ENCODE measurements at regions not wholly inside any gene's neighbourhood (a gene's known extent, or its start where the extent isn't known, plus 50 kb on each side); places are given as distances from the start of the nearest gene placed in this dataset.

DNA sequence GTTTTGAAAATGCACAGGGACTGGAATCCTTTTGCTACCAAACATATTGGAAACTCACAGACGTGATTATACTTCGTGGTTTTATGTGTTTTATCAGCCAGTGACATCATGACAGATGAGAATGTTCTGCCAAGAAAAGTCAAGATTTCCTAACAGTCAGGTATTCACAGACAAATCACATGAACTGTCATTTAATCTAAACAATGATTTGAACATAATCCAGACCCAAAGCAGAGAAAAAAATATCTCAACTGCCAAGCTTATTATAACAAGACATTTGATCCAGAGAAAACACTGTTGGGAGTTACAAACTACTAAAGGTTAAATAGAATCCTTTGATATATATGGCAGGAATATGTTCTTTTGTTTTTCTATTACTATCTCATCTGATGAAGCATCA, 635.9 kb upstream of the FRG1 start:
- no peak for DNase-seq

DNA sequence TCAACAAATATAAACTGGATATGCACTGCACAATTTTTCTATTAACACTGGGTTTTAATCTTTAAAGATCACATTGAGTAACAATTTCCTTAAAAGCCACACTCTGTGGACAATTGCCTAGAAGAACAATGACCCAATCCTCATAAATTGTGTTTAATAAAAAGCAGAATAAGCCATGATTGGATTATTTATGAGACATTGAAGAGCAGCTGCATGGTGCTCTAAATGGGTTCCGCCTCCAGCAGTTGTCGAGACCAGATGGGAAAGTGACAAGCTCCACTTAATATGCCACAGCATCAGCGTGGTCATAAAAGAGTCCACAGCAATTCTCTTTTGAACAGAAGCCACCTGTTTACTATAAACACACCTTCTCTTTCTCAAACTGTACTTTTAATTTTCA, 635.2 kb upstream of the FRG1 start:
- DNase-seq, result no peak

DNA sequence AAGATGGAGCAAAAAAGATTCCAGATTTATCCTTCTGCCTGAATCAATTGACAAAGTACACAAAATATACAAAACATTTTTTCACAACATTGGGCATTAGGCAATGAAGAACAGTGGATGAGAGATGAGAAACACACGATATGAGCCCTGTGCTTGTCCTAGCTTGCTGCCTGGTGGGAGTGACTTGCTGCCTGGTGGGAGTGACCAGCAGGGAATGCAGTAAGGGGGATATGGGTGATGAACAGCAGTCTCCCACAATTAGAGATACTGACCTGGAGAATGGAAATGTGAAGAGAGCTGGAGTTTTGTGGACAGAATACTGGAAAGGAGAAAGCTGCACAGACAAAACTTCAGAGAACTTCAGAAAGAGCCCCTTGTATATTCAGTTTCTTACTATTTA, 629.4 kb upstream of the FRG1 start:
- DNase-seq, result no peak

DNA sequence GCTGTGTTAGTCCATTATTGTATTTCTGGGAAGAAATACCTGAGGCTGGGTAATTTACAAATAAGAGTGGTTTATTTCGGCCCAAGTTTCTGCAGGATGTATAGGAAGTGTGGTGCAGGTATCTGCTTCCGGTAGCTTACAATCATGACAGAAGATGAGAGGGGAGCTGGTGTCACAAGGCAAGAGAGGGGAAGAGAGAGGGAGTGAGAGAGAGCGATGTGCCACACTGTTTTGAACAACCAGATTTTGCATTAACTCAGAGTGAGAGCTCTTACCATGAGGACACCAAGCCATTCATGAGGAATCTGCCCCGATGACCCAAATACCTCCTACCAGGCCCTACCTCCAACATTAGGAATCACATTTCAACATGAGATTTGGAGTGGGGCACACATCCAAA, 627.6 kb upstream of the FRG1 start:
- no peak for DNase-seq

DNA sequence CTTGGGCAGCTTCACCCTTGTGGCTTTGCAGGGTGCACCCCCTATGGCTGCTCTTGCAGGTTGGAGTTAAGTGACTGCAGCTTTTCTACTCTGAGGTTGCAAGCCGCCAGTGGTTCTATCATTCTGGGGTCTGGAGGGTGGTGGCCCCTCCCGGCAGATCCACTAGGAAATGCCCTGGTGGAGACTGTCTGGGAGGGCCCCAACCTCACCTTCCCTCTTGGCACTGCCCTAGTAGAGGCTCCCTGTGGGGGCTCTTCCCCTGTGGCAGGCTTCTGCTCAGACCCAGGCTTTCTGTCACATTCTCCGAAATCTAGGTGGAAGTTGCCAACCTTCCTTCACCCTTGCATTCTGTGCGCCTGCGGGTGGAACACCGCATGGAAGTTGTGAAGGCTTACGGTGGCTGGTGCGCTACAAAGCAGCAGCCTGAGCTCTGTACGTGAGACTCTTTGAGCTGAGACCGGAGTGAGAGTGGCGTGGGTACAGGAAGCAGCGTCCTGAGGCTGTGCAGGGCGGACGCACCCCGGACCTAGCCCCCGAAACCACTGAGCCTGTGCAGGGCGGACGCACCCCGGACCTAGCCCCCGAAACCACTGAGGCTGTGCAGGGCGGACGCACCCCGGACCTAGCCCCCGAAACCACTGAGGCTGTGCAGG, 626.7 kb upstream of the FRG1 start:
- DNase-seq, result no peak

DNA sequence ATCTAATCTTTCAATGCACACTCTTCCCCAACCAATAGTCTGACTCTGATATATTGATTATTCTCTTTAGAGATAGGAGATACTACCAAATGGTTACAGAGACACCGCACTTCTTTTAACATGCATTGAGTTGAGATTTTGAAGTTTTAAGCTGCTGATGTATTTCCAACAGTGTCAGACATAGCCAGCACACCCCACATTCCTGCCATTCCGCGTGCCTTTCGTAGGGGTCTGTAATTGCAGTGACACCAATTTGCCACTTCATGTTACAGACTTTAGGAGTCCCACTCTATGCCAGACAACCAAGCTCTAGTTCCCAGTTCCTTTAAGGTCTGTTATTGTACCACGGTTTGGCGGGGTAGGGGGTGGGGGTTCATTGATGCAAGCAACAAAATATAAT, 618.2 kb upstream of the FRG1 start:
- DNase-seq, result no peak

DNA sequence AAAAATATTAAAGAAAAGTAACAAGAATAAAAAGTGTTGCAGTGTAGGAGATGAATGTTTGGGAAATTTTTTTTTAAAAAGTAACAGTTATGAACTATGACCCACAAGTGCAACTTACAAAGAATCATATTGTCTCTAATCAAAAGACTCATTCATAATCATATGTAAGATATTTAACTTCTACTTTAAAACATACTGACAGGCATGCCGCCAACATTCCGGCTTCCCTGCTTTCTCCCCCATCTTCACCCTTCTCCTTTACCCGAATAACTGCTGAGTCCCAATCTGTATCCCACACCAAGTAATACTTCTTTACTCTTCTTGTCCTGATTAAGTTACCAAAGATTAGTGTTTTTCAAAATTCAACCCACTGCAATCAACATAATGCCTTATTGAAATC, 598.8 kb upstream of the FRG1 start:
- DNase-seq, result no peak

DNA sequence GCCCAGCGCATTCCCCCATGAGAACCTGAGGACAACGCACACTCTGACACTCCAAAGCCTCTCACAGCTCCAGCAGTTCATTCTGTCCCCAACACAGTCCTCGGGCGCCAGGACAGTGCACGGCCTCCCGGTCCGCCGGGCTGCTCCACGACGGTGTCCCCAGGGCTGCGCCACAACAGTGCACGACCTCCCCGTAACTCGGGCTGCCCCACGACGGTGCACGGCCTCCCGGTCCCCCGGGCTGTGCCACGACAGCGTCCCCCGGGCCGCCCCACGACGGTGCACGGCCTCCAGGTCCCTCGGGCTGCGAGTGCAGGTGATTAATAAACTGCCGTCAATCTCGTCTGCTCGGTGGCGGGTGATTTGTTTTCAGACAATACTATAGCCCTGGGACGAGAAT, 585.1 kb upstream of the FRG1 start:
- DNase-seq, result no peak

DNA sequence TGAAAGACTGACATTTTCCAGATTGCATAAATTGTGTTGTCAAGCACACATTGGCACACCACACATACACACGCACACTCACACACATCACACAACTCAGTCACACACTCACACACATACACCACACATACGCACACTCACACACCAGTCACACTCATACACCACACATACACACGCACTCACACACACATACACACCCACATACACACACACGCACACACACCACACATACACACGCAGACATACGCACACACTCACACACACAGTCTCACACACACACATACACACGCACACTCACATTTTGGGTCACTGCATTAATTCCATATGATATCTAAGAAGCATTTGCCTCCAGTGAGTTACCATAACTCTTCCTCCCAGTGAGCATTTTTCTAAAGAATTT, 578.3 kb upstream of the FRG1 start:
- no peak for DNase-seq

DNA sequence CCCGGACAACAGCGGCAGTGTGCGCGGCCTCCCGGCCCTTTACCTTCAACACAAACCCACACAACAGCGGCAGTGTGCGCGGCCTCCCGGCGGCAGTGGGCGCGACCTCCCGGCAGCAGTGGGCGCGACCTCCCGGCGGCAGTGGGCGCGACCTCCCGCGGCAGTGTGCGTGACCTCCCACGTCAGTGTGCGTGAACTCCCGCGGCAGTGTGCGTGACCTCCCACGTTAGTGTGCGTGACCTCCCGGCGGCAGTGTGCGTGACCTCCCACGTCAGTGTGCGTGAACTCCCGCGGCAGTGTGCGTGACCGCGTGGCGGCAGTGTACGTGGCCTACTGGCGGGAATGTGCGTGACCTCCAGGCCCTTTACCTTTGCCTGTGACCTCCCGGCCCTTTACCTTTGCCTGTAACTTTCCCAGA, 576.6 kb upstream of the FRG1 start:
- DNase-seq, result no peak

DNA sequence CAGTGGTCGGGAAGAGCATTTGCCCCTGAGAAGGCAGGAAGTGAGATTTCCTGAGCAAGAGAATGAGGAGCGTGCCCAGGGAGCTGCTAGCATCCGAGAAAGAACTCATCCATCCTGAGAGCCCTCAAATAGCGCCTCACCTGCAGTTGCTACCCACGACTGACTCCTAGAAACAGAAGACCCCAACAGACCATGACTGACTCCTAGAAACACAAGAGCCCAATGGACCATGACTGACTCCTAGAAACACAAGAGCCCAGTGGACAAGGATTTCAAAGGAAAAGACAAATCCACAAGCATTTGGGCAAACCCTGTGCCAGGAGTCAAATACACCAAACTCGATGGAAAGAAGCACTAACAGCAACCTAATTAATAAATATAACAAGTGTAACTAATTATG, 575.2 kb upstream of the FRG1 start:
- DNase-seq, result no peak

DNA sequence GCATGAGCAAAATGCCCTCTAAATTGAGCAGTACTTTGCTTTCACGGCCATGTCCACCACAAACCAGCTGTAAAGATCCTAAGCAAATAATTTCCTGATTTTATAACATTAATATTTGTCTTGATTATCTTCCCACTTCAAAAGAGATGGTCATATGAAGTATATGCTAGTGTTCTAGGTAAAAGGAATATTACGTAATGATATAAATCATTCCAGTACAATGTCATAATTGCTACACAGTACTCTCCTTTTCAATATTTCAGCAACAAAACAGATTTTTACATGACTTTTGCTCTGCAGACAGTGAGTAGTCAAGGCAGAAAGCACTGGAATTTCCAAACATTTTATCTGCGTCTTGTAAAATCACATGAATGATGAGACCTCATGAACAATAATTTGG, 572.8 kb upstream of the FRG1 start:
- DNase-seq, result no peak

DNA sequence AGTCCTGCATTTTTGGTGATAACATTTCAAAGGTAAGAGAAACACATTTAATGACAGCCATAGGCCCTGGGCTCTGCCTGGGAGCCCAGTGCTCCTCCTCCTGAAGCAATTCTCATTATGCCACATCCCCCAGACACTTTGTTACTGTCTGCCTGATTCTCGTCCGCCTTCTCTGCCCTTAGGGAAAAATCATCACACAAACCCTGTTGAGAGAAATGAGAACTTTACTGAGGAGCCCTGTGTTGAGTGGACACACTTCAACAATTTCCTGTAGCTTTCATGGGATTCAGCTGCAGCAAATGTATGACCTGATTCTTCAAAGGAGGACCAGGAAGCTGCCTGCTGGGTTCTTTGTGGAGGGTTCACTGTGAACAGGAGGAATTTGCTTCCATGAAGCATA, 566.5 kb upstream of the FRG1 start:
- no peak for DNase-seq

DNA sequence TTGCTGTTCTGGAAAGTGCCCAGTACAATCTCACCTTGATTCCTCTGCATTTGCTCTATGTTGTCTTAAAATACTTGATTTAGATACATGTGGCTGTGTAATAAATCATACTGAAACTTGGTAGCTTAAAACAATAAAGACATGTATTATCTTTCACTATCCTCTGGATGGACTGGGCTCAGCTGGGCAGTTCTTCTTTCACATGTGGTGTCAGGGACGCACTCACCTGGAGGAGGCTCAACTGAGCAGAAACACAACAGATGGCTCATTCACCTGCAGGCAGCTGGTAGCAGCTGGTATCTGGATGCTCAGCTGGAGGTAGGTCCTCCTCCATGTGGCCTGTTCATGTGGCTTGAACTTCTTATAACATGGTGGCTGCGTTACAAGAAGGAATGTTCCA, 563.8 kb upstream of the FRG1 start:
- no peak for DNase-seq

DNA sequence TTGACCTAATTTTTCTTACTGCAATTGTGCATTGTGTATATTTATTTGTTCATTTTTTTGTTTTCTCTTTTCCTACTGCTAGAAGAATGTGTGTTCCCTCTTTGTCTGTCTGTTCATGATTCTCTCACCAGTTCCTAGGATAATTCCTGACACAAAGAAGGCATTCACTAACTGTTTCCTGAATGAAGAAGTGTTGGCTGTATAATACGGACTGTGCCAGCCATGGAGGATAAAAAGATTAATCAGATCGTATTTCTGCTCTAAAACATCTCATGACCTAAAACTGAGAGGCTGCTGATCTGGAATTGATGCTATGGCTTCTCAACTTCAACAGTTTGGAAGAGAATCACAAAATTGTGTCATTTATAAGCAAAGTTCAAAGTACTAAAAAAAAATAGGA, 563.1 kb upstream of the FRG1 start:
- no peak for DNase-seq

DNA sequence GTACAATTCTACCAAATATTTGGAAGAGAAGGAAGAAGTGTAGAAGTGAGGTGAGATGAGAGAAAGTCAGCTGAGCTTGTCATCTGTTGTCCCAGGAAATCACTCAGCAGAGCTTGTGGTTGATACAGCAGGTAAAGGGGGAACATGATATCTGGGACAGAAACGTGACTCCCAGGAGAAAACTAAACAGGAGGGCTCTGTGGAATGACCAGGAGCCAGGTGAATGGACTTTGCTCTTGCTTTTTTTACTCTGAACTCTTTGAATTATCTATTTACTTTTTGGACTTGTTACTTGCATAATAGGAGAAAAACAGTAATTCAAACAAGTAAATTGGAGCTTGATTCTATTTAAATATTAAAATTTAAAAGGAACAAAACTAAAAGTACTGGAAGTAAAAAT, 555.6 kb upstream of the FRG1 start:
- no peak for DNase-seq

DNA sequence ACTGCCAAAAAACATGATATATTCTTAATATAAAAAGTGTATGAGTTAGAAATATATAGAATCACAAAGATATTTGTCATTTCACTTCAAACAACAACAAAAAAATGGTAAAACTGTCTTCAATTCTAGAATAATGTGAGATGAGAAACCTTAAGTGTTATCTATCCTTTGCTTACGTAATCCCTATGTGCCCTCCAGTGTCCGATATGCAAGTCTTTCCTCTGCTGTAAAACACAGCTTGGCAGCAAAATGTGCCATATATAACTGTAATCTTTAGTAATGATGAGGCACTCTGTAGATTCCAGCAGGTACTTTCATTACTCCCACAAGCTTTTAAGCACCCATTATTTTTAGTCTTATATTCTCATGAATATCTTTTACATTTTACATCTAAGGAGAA, 555.1 kb upstream of the FRG1 start:
- DNase-seq, result no peak

DNA sequence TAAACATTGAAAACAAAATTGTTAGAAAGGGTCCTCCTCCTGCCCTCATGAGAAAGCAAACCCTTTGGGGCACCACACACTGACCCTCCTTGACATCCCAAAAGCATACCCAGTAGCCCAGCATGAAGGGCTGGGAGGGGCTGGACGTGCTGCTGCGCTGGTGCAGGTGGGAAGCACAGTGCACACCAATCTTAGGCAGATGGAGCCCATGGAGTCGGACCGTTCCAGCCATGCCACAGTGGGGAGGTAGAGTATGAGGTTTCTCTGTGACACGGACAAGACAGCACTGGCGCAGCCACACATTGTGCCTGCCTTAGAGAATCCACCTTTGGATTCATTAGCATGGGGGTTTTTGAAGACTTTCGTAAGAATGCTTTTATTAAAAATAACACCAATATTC, 544.2 kb upstream of the FRG1 start:
- DNase-seq, result no peak

DNA sequence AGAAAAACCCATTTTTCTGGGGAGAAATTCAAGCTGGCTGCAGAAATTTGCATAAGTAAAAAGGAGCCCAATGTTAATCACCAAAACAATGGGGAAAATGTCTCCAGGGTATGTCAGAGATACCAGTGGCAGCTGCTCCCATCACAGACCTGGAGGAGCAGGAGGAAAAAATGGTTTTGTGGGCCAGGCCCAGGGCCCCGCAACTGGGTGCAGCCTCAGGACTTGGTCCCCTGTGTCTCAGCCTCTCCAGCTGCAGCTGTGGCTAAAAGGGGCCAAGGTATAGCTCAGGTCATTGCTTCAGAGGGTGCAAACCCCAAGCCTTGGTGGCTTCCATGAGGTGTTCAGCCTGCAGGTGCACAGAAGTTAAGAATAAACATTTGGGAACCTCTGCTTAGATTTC, 536.4 kb upstream of the FRG1 start:
- no peak for DNase-seq

DNA sequence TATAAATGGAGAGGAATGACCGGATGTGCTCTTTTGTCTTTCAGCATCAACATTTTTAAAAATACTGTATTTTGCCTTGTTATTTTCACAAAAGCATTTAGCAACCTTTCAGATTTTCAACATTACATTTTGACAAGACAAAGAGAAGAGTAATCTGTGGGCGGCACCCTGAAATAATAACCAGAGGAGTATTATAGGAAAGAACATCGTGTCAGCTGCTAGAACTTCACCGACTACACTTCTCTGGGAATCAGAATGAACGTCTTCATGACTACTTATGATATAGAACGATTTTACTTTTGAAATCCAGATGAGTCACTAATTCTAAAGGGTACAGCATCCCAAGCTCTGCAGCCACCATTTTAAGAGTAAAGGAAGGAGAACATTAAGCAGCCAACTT, 531.5 kb upstream of the FRG1 start:
- no peak for DNase-seq

DNA sequence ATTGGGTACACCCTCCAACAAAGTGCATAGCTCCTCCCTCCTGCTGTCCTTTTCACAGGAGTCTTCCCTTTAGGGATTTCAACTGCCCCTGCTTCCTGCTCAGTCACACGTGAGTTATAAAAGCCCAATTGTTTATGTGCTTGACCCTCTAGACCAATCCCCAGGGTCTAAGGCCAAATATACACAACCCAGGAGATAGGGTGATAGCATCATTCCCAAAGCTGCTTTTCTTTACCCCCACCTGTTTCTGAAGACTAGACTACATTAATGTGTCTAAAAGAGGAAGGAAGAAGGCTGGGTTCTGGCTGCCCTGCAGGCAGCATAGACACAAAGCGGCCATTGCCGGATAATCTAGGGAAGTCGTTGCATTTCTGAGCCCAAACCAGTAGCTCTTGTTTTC, 526.7 kb upstream of the FRG1 start:
- DNase-seq, result no peak

DNA sequence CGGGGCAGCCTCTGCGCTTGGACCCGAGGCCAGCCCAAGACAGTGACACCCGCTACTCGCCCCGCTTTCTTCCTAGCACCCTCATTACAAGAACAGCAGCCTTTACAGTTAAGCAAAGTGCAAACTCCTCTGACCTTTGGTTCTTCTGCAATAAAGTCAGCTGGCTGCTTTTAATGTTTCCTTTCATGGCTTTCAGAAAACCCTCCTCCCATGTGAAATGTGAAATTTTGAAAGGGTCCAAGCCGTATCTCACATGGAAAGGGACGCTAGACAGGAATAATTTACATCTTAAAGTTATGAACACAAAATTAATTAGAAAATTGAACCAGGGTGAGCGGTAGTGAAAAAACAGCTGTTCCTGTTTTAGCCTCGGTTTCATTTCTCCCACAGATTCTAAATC, 520.1 kb upstream of the FRG1 start:
- no peak for DNase-seq

DNA sequence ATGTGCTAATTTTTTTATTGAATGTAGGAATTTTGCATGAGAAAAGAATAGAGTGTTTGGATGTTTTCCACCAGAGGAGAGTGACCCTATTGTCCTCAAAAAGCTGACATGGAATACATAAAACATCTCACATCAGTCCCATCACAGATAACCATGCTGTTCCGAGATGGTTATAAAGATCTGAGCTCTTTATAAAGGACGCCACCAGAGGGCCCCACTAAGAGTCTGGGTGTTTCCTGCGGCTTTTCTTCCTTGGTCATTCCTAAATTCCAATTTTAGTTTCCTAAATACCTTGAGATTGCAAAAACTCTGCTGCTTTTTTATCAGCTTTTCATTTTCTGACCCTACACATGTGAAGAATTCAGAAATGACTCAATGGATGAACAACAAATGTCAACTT, 504.5 kb upstream of the FRG1 start:
- no peak for DNase-seq

DNA sequence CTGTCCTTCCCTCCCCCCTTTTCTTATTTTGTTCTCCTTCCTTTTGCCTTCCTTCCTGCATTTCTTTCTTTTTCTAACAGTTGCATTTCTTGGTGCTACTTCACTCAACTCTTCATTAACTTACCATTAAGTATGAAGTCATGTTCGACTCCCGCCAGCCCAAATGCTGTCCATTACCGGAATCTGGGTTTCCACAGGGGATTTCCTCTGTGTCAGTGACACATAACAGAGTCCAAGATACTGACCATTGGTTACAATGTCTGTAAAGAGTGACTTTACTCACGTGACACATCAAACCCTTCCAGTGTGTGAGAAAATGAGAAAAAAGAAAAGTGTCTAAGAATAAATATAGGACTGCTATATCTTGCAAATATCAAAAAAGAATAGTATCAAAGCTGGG, 500.0 kb upstream of the FRG1 start:
- no peak for DNase-seq

DNA sequence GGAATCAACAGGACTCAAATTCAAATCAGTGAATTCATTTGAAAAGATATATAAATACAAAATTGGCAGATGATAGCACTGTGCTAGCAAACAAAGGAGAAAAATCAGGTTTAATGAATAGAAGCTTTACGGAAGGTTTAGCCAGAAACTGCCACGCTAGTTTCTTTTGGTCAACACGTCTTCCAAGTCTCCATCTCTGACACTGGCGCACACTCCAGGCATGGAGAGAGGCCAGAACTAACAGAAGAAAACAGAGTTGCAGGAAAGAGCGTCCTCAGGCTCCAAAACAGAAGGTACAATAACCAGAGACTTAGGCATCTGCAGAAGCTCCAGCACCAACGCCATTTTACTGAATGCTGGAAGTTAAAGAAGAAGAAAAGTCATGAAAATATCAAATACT, 497.3 kb upstream of the FRG1 start:
- DNase-seq, result no peak

DNA sequence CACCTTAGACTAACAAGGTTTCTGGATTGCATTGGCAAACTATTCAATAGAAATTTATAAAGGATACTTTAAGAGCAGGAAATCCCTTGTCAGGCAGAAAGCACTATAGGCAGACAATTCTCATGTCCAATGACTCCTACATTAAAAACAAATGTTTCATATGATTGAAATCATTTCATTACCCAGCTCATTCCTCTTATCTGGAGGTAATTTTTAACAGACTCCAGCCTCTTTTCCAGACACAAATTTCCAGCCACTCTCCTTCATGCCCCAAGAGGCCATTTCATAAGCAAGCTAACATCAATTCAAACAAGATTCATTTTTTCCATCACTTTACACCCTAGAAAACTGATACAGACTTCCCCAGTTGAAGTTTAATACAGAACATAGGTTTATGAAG, 495.1 kb upstream of the FRG1 start:
- DNase-seq, result no peak
